Nephron (organoid): ENCODE measurements at regions not wholly inside any gene's neighbourhood (a gene's known extent, or its start where the extent isn't known, plus 50 kb on each side); places are given as distances from the start of the nearest gene placed in this dataset.
A peak's percentile ranks its signal among the peaks of the same experiment; 100 is the strongest.

Experiments
- H3K27ac Mint-ChIP-seq, 3 experiments: 2 replicates each; pipeline ENCODE4 v1.8.0; 2020; ENCODE audit warnings: mixed read lengths in 3 of 3, mild to moderate bottlenecking in 2 of 3, moderate library complexity in 1 of 3
- H3K27me3 Mint-ChIP-seq: 2 replicates; pipeline ENCODE4 v1.8.0; 2021; ENCODE audit warnings: low read depth, mild to moderate bottlenecking, moderate library complexity, mixed read lengths
- H3K36me3 Mint-ChIP-seq: 2 replicates; pipeline ENCODE4 v1.8.0; 2020; ENCODE audit warnings: low read depth, mixed read lengths
- H3K4me1 Mint-ChIP-seq: 2 replicates; pipeline ENCODE4 v1.8.0; 2020; ENCODE audit warnings: mixed read lengths
- H3K4me3 Mint-ChIP-seq, 3 experiments: 2 replicates each; pipeline ENCODE4 v1.8.0; 2020; ENCODE audit warnings: mild to moderate bottlenecking in 3 of 3, mixed read lengths in 3 of 3, moderate library complexity in 2 of 3
- H3K9me3 Mint-ChIP-seq: 2 replicates; pipeline ENCODE4 v1.8.0; 2020; ENCODE audit warnings: mixed read lengths
- CTCF ChIP-seq, 3 experiments: fragments of 200-600 bp; sonication (generic); IDR thresholded peaks; one replicate each; pipeline ENCODE4 v1.5.0; 2021; ENCODE audit warnings: antibody characterized with exemption in 3 of 3; ENCODE audit not compliant: unreplicated experiment in 3 of 3

GRCh38 chr4:187612301-187612700 lies 383.3 kb upstream of the ZFP42 start:
- Mint-ChIP-seq H3K36me3 (no peaks in the 10 kb centered on the region), H3K27ac (peak overlapping the region in 1 of 3 experiments; percentile 30), H3K4me3 (no peak overlapping the region), H3K27me3 (peaks cover 7% of the 10 kb centered on the region), H3K4me1 (peaks cover 22% of the 10 kb centered on the region), H3K9me3 (no peaks in the 10 kb centered on the region)
- no peak for TF ChIP-seq CTCF (IDR thresholded peaks at IDR 0.05; ENCODE audit: unreplicated experiment in 3 of 3)

GRCh38 chr4:187613089-187613839 lies 382.3 kb upstream of the ZFP42 start:
- Mint-ChIP-seq H3K27me3 (peaks cover 7% of the 10 kb centered on the region), H3K4me1 (peaks cover 18% of the 10 kb centered on the region), H3K36me3 (no peaks in the 10 kb centered on the region), H3K4me3 (no peak overlapping the region), H3K27ac (peak overlapping the region in 1 of 3 experiments; percentile 31), H3K9me3 (no peaks in the 10 kb centered on the region)
- no peak for TF ChIP-seq CTCF (IDR thresholded peaks at IDR 0.05; ENCODE audit: unreplicated experiment in 3 of 3)

GRCh38 chr4:187615972-187616371 lies 379.6 kb upstream of the ZFP42 start:
- H3K27me3 Mint-ChIP-seq, result peaks cover 7% of the 10 kb centered on the region
- H3K36me3 Mint-ChIP-seq, result no peaks in the 10 kb centered on the region
- TF ChIP-seq CTCF (IDR thresholded peaks at IDR 0.05; ENCODE audit: unreplicated experiment in 3 of 3), result no peak
- no peak overlapping the region for H3K27ac Mint-ChIP-seq
- H3K4me3 Mint-ChIP-seq, result no peak overlapping the region
- H3K4me1 Mint-ChIP-seq, result peaks cover 23% of the 10 kb centered on the region
- no peaks in the 10 kb centered on the region for H3K9me3 Mint-ChIP-seq

- Mint-ChIP-seq H3K4me3 (no peak overlapping the region), H3K27me3 (peaks cover 3% of the 10 kb centered on the region), H3K4me1 (peaks cover 17% of the 10 kb centered on the region), H3K36me3 (no peaks in the 10 kb centered on the region), H3K27ac (no peak overlapping the region), H3K9me3 (no peaks in the 10 kb centered on the region)
- no peak for TF ChIP-seq CTCF (IDR thresholded peaks at IDR 0.05; ENCODE audit: unreplicated experiment in 3 of 3)
These were observed 378.5 kb upstream of the ZFP42 start for GRCh38 chr4:187617113-187617512.

- Mint-ChIP-seq H3K27me3 (no peaks in the 10 kb centered on the region), H3K27ac (no peak overlapping the region), H3K4me1 (peaks cover 7% of the 10 kb centered on the region), H3K4me3 (no peak overlapping the region), H3K9me3 (peaks cover 12% of the 10 kb centered on the region), H3K36me3 (no peaks in the 10 kb centered on the region)
- TF ChIP-seq CTCF (IDR thresholded peaks at IDR 0.05; ENCODE audit: unreplicated experiment in 3 of 3), result no peak
These were observed 376.8 kb upstream of the ZFP42 start for GRCh38 chr4:187618701-187619281.

GRCh38 chr4:187619319-187619718 lies 376.3 kb upstream of the ZFP42 start:
- Mint-ChIP-seq H3K4me1 (peaks cover 7% of the 10 kb centered on the region), H3K36me3 (no peaks in the 10 kb centered on the region), H3K27me3 (no peaks in the 10 kb centered on the region), H3K9me3 (peaks cover 16% of the 10 kb centered on the region), H3K4me3 (no peak overlapping the region), H3K27ac (no peak overlapping the region)
- TF ChIP-seq CTCF (IDR thresholded peaks at IDR 0.05; ENCODE audit: unreplicated experiment in 3 of 3), result no peak
